ENCODE measurements at regions not wholly inside any gene's neighbourhood (a gene's known extent, or its start where the extent isn't known, plus 50 kb on each side); places are given as distances from the start of the nearest gene placed in this dataset.

GRCh38 chr11:15687342-15687741, 572.6 kb downstream of the INSC start:
- in situ Hi-C loops (cut with MboI; ENCODE audit: low pct_unique_long_range_greater_than_20kb, low sequenced_read_pairs, unreplicated experiment): no loop called here
- no peak for DNase-seq (ENCODE audit: low spot score)
- TF ChIP-seq CTCF (IDR thresholded peaks at IDR 0.05; ENCODE audit: extremely low read depth, insufficient read depth, missing control alignments): no peak

GRCh38 chr11:15688351-15688792, 573.6 kb downstream of the INSC start:
- TF ChIP-seq CTCF (IDR thresholded peaks at IDR 0.05; ENCODE audit: extremely low read depth, insufficient read depth, missing control alignments): no peak
- in situ Hi-C loops (cut with MboI; ENCODE audit: low pct_unique_long_range_greater_than_20kb, low sequenced_read_pairs, unreplicated experiment): no loop called here
- DNase-seq (ENCODE audit: low spot score): no peak

GRCh38 chr11:15690320-15690719, 575.6 kb downstream of the INSC start:
- no peak for DNase-seq (ENCODE audit: low spot score)
- TF ChIP-seq CTCF (IDR thresholded peaks at IDR 0.05; ENCODE audit: extremely low read depth, insufficient read depth, missing control alignments): no peak
- in situ Hi-C loops (cut with MboI; ENCODE audit: low pct_unique_long_range_greater_than_20kb, low sequenced_read_pairs, unreplicated experiment): no loop called here

GRCh38 chr11:15692739-15693138, 578.0 kb downstream of the INSC start:
- in situ Hi-C loops (cut with MboI; ENCODE audit: low pct_unique_long_range_greater_than_20kb, low sequenced_read_pairs, unreplicated experiment): no loop called here
- no peak for TF ChIP-seq CTCF (IDR thresholded peaks at IDR 0.05; ENCODE audit: extremely low read depth, insufficient read depth, missing control alignments)
- peak; percentile 11 for DNase-seq (ENCODE audit: low spot score)

GRCh38 chr11:15695096-15695721, 580.5 kb downstream of the INSC start:
- TF ChIP-seq CTCF (IDR thresholded peaks at IDR 0.05; ENCODE audit: extremely low read depth, insufficient read depth, missing control alignments): no peak
- in situ Hi-C loops (cut with MboI; ENCODE audit: low pct_unique_long_range_greater_than_20kb, low sequenced_read_pairs, unreplicated experiment): no loop called here
- DNase-seq (ENCODE audit: low spot score): no peak

- no peak for TF ChIP-seq CTCF (IDR thresholded peaks at IDR 0.05; ENCODE audit: extremely low read depth, insufficient read depth, missing control alignments)
- DNase-seq (ENCODE audit: low spot score): no peak
- in situ Hi-C loops (cut with MboI; ENCODE audit: low pct_unique_long_range_greater_than_20kb, low sequenced_read_pairs, unreplicated experiment): no loop called here
These were observed 581.3 kb downstream of the INSC start for GRCh38 chr11:15696069-15696468.
